OCI-M1 (cell line): ENCODE measurements at regions not wholly inside any gene's neighbourhood (a gene's known extent, or its start where the extent isn't known, plus 50 kb on each side); places are given as distances from the start of the nearest gene placed in this dataset.
A peak's percentile ranks its signal among the peaks of the same experiment; 100 is the strongest.

Experiments
- DNase-seq: peaks from one replicate; lab custom pipeline; 2025; lab: John Stamatoyannopoulos, UW

DNA sequence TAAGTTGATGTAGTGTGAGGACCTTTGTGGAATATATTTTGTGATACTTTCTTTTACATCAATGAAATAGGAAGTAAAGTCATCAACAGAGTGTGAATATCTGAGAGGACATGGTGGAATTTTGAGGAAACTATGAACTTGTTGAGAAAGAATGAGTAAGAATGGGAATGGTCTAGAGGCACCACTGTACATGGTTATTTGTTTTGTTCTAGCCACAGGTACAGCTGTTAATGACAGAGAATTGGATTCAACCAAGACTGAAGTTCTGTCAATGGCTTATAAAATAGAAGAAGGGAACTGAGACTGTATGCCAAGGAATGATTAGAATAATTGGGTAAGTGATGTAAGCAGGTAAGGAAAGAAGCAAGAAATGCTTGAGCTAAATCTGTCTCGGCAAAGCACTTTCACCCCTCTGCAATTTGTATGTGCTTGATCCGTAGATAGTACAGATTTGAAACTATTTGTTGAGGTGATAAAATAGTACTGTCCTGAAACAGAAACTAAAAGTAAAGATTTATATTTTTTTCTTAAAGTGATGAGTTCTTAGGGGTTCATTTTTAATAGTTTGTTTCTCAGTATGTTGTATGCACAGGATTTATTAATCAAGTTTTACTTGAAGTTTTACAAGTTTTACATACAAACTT is 468.8 kb upstream of the SMC2 start:
- DNase-seq, result peak; percentile 45

DNA sequence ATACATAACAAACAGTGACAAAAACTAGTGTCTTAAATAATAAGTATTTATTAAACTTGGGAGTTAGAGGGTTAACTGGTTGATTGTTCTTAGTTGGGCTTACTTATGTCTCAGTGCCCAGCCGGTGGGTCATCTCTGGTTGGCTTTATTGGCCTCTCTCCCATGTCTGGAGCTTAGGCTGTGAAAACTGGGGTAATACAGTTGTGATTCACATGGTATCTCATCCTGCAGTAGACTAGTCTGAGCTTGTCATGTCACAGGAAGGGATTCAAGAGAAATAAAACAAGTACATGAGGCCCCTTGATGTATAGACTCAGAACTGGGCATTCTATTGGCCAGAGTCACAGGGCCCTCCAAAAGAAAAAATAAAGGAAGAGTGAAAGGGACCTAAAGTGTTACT is 466.4 kb upstream of the SMC2 start:
- DNase-seq, result no peak

DNA sequence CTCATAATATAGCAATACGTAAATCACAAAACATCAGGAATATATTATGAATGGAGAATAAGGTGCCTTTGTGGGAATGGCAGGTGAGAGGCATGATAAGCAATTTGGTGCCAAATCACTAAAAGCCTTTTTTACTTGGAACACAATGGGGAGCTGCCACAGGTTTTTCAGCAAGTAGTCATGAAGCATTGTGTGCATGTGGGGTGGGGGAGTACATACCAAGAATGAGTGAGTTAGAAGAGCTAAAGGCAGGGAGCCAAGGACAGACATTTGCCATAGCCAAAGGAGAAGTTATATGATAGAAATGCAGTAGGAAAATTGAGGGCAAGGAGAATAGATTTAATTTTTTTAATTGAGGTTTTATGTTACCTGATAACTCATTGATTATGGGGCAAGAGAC is 445.0 kb upstream of the SMC2 start:
- no peak for DNase-seq

DNA sequence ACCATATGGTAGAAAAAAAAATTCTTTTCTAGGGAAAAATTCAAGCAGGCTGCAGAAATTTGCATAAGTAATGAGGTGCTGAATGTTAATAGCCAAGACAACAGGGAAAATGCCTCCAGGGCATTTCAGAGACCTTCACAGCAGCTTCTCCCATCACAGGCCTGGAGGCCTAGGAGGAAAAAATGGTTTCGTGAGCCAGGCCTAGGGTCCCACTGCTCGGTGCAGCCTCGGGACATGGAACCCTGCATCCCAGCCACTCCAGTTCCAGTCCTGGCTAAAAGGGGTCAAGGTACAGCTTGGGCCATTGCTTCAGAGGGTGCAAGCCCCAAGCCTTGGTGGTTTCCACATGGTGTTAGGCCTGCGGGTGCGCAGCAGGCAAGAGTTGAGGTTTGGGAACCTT is 436.0 kb upstream of the SMC2 start:
- no peak for DNase-seq

DNA sequence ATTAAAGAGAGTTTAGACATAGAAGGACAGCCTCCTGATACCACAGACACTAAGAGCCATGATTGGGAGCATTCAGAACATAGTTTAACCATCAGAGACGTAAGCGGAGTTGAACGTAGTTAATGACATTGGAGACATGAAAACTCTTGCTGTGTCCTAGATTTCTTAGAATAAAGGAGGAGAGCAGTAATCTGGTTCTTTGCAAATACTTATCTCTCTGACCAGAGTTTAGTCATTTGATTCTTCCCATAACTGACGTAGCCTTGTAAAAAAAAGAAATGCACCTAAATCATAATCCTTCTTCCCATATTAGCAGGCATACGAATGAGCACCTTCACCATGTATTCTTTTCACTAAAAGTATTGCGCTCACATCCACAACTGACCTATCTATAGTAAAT is 433.3 kb upstream of the SMC2 start:
- DNase-seq, result peak; percentile 86

DNA sequence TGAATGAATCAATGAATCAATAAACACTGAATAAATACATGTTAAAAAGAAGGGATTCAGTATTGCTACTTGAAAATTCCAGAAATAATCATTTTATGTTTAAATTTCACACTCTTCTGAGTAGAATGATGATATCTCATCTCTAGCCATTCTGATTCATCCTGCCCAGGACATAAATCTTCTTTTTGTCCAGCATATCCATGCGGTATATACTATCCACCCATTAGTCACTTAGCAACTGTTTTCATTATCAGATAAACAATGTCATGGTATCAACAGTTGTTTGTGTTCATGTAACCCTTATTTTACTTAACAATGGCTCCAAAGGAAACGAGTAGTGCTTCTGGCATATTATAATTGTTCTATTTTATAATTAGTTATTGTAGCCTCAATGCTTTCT is 432.4 kb upstream of the SMC2 start:
- DNase-seq, result peak; percentile 75

DNA sequence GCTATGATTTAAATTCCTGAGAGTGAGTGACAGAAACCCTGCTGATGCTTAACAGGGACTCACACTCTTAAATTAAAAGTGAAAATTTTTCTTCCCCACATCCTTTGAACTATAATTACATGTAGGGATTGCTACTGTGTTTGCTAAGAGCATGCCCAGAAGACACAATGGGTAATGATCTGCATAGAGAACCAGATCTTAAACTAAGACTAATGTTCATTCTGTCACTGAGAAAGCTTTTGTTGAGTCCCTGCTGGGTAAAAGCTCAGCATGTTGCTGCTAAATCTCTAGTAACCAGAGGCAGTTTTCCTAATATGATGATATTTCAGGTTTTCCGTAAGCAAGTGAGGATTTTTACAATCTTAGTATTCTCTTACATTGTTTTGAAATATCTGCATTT is 424.8 kb upstream of the SMC2 start:
- no peak for DNase-seq

DNA sequence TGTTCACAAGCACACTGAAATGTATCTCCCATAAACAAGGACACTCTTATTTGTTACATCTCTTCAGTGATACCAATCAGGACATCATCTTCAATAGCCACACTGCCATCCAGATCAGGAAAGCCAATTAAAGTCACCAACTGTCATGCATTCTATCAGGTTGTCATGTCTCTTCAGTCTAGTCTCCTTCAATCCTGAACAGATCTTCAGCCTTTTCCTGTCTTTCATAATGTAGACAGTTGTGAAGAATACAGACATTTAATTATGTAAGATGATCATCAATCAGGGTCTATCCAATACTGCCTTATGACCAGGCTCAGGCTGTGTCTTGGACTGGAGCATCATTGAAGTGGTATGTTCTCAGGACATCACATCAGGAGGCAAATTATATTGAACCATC is 419.8 kb upstream of the SMC2 start:
- no peak for DNase-seq

DNA sequence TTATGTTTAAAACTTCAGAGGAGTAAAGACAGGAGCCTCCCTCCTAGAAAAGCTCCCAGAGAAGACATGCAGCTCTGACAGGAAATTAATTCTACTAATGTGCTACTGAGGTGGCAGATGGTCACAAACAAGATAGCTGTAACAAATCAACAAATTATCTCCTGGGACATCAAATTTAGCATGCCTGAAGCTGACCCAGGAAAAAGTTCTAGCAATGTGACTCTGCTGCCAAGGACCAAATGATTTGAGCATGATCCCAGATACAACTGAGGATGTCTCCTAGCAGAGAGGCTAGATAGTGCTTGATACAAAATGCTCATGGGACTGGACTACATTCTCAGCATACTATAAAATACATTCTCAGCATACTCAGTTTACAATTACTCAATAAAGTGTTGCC is 413.5 kb upstream of the SMC2 start:
- no peak for DNase-seq

DNA sequence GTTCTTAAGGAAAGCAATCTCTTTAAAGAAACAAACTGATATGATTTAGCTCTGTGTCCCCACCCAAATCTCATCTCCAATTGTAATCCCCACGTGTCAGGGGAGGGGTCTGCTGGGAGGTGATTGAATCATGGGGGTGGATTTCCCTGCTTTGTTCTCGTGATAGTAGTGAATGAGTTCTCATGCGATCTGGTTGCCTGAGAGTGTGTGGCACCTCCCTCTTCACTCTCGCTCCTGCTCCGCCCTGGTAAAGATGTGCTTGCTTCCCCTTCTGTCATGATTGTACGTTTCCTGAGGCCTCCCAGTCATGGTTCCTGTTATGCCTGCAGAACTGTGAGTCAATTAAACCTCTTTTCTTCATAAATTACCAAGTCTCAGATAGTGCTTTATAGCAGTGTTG is 412.7 kb upstream of the SMC2 start:
- no peak for DNase-seq

DNA sequence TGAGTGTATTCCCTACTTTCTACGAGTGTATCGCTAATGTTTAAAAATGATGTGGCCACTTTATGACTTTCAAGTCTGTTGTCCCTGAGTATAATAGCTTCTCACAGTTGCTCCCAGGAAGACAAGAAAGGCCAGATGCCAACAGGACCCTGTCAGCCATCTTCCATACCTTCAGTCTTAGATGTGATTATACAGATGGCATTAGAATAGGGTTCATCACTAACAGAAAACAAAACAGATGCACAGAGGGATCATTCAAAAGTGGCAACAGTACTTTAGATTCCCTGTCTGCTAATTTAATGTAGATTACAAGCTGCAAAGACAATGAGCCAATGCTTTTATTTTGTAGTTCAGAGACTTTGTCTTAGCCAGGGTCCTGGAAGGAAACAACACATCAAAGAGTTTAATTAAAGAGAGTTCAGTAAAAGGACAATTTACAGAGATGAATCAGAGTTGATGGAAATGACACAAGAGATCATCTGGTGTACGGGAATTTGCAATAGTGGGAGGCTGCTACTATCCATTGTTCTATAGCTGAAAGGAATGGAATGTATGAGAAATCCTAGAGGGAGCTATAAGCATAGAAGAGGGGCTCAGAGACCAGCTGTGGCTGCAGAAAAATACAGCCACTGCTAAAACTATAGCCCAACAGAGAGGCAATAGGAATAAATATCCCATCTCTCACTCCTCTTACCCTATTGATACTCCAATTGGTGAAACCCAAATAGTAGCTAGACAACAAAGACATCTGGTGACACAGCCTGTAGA is 393.7 kb upstream of the SMC2 start:
- no peak for DNase-seq

DNA sequence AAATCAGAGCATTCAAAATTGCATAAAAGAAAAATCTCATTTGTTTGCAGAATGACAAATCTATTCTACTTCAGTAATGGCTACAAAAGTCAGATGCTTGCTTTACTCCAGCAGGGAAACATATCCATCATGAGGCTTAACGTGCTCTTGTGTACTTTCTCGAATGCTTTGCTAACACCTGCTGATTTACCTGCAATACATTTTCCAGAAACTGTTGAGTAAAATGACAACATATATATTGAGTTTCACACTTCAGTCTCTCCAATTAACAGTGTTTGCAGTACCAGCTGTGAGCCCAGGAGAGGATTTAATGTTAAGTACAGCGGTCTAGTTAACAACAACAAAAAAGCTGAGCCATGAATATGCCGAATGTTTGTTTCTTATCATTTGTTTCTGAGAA is 391.5 kb upstream of the SMC2 start:
- DNase-seq, result no peak

DNA sequence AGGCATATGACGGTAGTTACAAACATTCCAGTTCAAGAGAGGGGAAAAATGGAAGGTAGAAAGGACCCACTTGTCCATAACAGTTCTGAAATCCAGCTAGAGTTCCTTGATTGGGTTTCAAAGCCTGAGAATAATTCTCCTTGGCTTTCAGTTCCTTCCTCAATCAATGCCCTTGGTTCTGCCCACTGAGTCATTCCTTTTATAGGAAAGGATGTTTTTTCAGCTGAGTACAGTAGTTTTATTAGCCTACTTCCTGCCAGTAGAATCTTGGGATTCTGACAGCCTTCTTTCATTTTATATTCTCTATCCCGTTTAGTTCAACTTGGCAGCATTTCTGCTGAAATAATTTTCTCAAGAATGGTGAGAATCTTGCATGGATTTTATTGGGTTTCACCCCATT is 386.9 kb upstream of the SMC2 start:
- no peak for DNase-seq

DNA sequence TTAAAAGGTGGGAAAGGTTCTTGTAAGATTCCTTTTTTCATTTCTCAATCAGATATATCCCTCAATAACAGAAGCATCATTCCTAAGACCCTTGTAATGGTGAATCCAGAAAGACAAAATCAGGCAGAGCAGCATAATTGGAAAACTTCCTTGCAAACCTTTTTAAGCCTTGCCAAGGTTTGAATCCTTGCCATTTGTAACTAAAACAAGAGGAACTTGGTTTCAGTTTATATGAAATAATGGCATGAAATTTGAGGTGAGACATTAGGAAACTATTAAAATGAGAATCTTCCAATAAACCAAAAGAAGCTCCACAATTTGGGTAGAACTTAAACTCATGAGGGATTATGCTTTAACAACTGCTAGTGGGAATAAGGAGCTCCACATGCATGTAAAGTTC is 384.7 kb upstream of the SMC2 start:
- no peak for DNase-seq

DNA sequence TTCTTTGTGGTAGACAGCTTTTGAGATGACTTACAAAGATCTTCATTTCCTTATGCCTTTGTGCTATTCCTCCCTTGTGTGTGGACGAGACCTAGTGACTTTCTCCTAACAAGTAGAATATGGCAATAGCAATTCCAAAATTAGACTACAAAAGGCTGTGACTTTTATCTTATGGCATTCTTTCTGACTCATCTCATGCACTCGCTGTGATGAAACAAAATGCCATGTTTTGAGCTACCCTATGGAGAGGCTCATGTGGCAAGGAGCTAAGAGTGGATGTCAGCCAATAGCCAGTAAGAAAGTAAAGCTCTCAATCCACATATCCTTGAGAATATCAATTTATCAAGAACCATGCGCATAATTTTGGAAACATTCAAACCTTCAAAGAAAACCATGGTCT is 380.5 kb upstream of the SMC2 start:
- DNase-seq, result no peak

DNA sequence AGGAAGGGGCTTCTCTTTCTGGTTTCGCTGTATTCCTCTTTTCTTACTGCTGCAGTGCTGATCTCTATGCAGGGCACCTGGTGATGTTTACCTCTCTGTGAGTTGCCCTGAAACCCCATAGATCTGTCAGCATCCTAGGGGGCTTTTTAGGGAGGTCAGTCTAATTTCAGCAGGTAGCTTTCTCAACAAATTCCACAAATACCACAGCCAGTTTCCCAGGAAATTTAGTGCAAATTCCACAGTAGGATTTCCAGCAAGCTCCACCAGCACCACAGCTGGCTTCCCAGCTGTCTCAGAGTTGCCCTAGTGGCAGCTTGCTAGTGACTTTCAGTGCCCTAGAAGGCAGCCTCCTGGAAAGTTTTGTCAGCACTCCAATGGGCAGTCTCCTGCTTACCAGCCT is 379.1 kb upstream of the SMC2 start:
- no peak for DNase-seq

DNA sequence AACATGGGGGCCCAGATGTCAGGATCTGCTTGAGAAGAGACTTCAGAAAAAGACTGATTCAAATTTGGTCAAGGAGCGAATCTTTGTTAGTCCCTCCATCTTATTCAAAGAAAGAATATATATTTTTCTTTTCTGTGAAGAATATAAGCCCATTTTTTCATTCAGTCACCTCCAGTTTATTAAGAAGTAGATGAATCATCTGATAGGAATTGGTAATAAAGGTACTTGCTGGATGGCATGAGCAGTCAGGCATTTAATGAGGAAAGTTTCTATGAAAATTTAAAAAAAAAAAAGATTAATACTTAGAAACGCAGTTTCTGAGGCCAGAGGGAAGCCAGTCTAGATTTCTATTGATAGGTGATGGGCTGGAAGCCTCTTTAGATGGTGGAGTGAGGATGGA is 373.1 kb upstream of the SMC2 start:
- DNase-seq, result no peak

DNA sequence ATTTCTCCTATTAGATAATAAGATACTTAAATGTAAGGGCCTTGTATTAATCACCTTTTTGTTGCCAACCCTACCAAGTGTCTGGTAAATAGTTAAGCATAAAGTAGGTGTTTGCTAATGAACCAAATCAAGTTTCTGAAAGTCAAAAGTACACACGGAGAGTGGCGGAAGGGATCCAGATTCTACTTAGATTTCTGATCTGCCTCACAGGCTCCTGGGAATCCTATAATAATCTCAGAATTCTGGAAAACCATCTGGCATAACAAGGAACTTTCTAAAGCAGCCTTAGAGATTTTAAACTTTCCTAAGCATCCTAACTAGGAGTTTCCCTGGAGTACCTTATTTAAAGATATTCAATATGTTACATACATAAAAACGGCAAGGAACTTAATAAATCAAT is 363.2 kb upstream of the SMC2 start:
- no peak for DNase-seq

DNA sequence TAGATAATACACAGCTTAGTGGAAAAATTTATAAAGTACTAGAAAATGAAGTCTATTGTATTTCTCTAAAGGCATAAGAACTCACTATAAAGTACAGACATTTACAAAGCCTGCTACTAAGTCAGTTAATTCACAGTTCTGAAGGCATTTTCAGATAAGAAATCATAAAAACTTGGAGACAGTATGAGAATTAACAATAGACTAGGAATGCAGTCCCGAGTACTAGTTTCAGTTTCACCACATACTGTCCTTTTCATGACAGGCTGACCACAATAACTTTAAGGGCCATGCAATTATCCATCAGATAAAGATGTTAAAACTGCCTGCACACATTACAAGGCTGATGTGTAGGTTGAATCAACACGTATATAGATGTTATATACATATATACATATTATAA is 362.6 kb upstream of the SMC2 start:
- DNase-seq, result peak; percentile 87

DNA sequence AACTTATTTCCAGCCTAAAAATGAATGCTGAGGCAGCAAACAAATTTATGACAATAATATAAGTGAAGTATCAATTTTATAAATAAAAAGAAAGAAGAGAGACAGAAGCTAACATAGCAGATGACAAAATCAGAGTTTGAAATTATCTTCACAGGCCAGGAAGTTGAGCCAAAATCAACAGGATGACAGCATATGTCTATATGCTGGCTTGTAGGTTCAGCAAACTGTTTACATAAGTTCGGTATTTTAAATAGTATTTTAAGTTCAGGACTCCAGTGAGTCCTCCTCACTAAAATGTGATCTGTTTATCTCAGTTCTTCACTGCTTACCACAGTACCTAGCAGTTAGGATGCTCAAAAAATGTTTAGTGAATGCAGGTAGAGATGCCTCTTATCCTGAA is 359.6 kb upstream of the SMC2 start:
- DNase-seq, result no peak

DNA sequence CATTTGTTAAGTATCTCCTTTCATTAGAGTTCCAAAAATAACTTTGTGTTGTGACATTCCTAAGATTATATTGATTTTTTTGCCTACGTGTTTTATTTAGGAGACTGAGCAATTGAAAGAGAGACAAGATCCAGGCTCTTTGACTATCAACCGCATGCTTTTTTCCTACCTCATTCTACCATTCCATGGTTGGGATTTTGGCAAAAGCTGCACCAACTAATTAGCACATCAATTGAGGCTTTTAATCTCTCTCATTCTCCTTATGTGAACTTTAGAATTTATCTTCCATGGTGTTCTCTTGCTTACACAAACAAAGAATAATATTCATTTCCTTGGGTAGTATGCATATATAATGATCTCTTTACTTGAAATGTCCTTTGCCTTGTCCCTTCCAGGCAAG is 338.7 kb upstream of the SMC2 start:
- DNase-seq, result no peak

DNA sequence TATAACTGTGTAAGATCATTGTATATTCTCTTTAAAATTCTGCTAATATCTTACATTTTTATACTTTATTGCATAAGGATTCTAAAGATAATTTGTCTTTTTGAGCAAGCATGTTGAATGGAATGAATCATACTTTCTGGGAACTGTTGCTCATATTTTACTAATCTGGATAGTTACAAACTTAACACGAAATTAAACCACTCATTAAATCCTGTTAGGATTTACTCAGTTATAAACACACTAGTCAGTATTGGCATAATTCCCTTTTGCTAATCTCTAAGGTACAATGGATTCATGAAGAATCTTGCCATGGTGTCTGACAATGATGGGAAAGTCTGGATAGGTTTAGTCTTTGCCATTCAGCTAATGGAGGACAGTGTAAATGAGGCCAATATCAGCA is 338.1 kb upstream of the SMC2 start:
- no peak for DNase-seq

DNA sequence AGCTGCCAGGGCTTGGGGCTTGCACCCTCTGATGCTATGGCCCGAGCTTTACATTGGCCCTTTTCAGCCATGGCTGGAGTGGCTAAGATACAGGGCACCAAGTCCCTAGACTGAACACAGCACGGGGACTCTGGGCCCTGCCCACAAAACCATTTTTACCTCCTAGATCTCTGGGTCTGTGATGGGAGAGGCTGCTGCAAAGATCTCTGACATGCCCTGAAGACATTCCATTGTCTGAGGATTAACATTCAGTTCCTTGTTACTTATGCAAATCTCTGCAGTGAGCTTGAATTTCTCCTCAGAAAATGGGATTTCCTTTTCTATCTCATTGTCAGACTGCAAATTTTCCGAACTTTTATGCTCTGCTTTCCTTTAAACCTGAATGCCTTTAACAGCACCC is 337.0 kb upstream of the SMC2 start:
- DNase-seq, result no peak

DNA sequence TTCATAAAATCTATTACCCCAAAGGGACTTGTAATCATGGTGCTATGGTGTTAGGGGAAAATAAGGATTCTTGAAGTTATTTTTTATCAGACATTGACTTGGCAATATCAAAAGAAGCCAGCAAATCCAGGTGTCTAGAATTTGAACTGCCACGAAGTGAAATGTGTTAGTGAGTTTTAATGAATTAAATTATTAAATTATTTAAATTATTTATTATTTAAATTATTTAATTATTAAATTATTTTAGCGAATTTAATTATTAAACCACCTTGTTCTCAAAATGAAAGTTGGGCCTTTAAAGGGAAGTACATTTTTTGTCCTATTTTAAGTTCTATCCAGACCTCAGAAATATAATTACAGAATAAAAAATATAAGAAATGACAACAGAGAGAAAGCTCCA is 332.6 kb upstream of the SMC2 start:
- DNase-seq, result no peak
